GM10248 (cell line): ENCODE measurements at regions not wholly inside any gene's neighbourhood (a gene's known extent, or its start where the extent isn't known, plus 50 kb on each side); places are given as distances from the start of the nearest gene placed in this dataset.
A peak's percentile ranks its signal among the peaks of the same experiment; 100 is the strongest.

Experiments
- CTCF ChIA-PET: fragments of 300-600 bp; sonication (Branson Sonifier 250); formaldehyde crosslinking; extraction: SDS; loops from one replicate; lab custom pipeline; 2021; ENCODE audit warnings: antibody characterized with exemption; lab: Yijun Ruan, JAX
- POLR2A ChIA-PET: fragments of 350-650 bp; sonication (Branson Sonifier 250); formaldehyde crosslinking; extraction: SDS; loops from one replicate; lab custom pipeline; 2020; ENCODE audit warnings: antibody characterized with exemption; lab: Yijun Ruan, JAX
- DNase-seq: peaks from one replicate; pipeline ENCODE4 v3.0.0; 2012; ENCODE audit errors: extremely low spot score
- TF ChIP-seq, protein P1 (sequence below): IDR thresholded peaks from 2 replicates; pipeline ENCODE4 v1.5.1; 2012; ENCODE audit warnings: mild to moderate bottlenecking, low read depth; ENCODE audit errors: extremely low read depth, missing control alignments, control extremely low read depth

DNA sequence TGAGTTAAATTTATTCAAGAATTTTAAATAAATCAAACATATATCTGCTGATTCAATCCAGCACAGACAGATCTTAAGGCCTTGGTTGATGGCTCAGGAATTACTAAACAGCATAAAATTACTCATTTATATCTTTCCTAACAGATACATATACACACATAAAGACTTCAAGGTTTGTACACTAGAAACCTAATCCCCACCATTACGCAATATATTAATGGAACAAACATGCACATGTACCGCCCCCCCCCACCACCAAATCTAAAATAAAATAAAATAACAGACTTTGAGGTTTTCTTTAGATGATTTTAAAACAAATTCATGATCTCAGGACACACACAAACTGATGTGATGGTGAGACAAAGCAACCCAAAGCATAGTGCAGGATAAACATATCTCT is 333.9 kb upstream of the DDX53 start:
- DNase-seq = no peak
- TF ChIP-seq, protein P1, sequence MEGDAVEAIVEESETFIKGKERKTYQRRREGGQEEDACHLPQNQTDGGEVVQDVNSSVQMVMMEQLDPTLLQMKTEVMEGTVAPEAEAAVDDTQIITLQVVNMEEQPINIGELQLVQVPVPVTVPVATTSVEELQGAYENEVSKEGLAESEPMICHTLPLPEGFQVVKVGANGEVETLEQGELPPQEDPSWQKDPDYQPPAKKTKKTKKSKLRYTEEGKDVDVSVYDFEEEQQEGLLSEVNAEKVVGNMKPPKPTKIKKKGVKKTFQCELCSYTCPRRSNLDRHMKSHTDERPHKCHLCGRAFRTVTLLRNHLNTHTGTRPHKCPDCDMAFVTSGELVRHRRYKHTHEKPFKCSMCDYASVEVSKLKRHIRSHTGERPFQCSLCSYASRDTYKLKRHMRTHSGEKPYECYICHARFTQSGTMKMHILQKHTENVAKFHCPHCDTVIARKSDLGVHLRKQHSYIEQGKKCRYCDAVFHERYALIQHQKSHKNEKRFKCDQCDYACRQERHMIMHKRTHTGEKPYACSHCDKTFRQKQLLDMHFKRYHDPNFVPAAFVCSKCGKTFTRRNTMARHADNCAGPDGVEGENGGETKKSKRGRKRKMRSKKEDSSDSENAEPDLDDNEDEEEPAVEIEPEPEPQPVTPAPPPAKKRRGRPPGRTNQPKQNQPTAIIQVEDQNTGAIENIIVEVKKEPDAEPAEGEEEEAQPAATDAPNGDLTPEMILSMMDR = no peak
- POLR2A ChIA-PET = no interaction called here
- CTCF ChIA-PET = no interaction called here

DNA sequence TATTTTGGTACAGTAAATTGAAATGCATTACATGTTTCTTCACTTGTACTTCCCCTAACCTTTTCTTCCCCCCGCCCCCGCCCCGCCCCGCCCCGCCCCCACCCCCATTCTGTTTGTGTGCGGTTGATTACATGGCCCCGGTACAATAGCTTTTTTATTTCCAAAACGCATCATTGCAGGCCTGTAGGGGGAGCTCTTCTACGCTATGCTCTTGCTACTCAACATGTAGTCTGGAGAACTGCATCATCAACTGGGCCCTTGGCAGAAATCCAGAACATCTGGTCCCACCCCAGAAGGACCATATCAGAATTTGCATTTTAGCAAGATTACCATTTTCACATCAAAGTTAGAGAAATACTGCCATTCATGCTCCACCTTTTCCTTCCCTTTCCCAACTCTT is 333.3 kb upstream of the DDX53 start:
- ChIA-PET POLR2A (no interaction called here), CTCF (no interaction called here)
- peak; percentile 11 for DNase-seq
- TF ChIP-seq, protein P1 = no peak

DNA sequence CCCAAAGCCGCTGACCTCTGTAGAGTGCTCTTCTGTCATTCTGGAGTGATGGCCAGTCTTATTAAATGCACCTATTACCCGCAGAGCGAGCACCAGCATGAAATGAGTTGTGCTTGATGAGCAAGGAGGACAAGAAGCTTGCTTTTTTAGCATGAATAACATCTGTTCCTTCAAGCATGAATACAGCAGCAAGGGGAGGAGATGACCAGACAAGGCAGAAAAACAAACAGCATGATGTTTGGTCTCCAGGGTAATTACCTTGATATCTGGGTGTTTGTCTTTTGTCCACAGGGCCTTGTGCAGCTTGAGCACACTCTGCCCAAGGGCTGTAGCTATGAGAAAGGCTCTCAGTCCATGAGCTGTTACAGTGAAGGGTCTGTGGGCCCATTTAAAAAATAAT is 324.8 kb upstream of the DDX53 start:
- ChIA-PET CTCF (no interaction called here), POLR2A (no interaction called here)
- DNase-seq = no peak
- TF ChIP-seq, protein P1 = no peak

DNA sequence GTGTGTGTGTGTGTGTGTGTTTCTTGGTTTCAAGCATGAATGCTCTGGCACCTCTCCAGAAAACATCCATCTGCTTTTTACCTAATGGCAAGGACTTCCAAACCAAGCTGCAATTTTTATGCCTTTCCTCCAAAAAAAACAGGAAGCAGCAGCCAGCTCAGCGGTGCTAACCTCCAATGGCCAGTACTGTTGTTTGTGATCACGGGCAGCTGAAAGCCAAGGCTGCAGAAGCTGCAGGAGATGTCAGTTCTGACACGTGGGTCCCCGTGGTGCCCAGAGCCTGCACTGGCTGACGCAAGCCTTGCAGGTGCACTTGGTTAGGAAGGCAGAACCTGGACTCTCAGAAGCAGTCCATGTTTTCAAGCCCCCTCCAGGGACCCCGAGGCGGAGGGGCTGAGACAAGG is 313.6 kb upstream of the DDX53 start:
- ChIA-PET POLR2A (no interaction called here), CTCF (no interaction called here)
- TF ChIP-seq, protein P1 = no peak
- no peak for DNase-seq

DNA sequence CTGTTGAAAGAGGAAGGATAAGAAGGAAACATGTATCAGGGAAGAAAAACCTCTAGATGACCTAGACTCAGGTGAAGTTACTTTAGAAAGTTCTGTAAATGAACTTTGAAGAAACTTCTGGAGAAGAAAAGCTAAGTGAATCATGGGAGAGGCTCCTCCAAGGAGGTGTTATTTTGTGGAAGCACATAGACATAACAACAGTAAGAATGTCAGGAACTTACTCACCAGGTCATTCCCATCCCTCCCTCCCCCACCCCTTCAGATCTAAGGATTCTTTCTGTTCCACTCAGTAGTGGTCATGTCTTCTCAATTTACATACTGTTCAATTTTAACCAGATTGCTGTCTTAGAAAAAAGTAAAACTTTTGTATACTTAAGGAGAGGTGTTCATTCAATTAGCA is 310.5 kb upstream of the DDX53 start:
- DNase-seq = no peak
- TF ChIP-seq, protein P1 = no peak
- CTCF ChIA-PET = no interaction called here
- POLR2A ChIA-PET = no interaction called here

DNA sequence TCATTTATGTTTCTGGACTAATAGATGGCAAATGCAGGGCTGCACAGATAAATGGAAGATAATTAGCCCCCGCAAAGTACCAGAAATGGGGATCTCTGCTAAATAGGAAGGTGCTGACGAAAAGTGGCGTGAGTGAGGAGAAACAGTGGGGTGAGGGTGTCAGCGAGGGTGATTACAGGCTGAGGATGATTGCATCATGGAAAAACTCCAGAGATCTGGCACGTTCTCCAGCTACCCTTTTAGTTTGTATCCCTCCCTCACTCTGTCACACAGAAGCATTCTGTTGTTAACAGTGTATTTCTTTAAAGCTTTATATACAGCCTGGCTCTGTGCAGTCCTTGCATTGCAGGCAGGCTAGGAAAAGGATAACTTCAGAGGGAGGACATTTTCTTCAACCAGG is 309.6 kb upstream of the DDX53 start:
- POLR2A ChIA-PET = no interaction called here
- CTCF ChIA-PET = no interaction called here
- DNase-seq = no peak
- TF ChIP-seq, protein P1 = no peak
